Chondrocyte (in vitro differentiated cells): ENCODE measurements at regions not wholly inside any gene's neighbourhood (a gene's known extent, or its start where the extent isn't known, plus 50 kb on each side); places are given as distances from the start of the nearest gene placed in this dataset.
"Not testable (repeated sequence)": the region's sequence is repeated elsewhere in the genome, so short reads cannot be mapped to it uniquely, and the experiment has no call there.

Experiments used
- DNase-seq: peaks from one replicate; pipeline ENCODE4 v3.0.0; 2021; ENCODE audit warnings: mixed read lengths, low spot score
- H3K27ac Mint-ChIP-seq: one replicate; pipeline ENCODE4 v1.8.0; 2021; ENCODE audit warnings: mild to moderate bottlenecking, moderate library complexity, mixed read lengths; ENCODE audit not compliant: unreplicated experiment
- H3K27me3 Mint-ChIP-seq: 2 replicates; pipeline ENCODE4 v1.8.0; 2021; ENCODE audit warnings: low read depth, mixed read lengths
- H3K36me3 Mint-ChIP-seq: 2 replicates; pipeline ENCODE4 v1.8.0; 2021; ENCODE audit warnings: low read depth, mixed read lengths
- H3K4me1 Mint-ChIP-seq: 2 replicates; pipeline ENCODE4 v1.8.0; 2021; ENCODE audit warnings: low read depth, mild to moderate bottlenecking, mixed read lengths
- H3K4me3 Mint-ChIP-seq: one replicate; pipeline ENCODE4 v1.8.0; 2021; ENCODE audit warnings: mild to moderate bottlenecking, moderate library complexity, mixed read lengths; ENCODE audit not compliant: unreplicated experiment
- H3K9me3 Mint-ChIP-seq: 2 replicates; pipeline ENCODE4 v1.8.0; 2021; ENCODE audit warnings: low read depth, mixed read lengths
- CTCF ChIP-seq: fragments of 200-600 bp; sonication (generic); IDR thresholded peaks from 2 replicates; pipeline ENCODE4 v1.5.0; 2021; ENCODE audit warnings: antibody characterized with exemption, mild to moderate bottlenecking, moderate library complexity

GRCh38 chr7:119896386-119896785 lies 376.6 kb upstream of the KCND2 start:
- Mint-ChIP-seq H3K36me3 (peaks cover 3% of the 10 kb centered on the region), H3K27ac (no peak overlapping the region), H3K4me3 (no peak overlapping the region), H3K27me3 (no peaks in the 10 kb centered on the region), H3K4me1 (peaks cover 6% of the 10 kb centered on the region), H3K9me3 (peaks cover 15% of the 10 kb centered on the region)
- TF ChIP-seq CTCF, result no peak
- no peak for DNase-seq

- H3K27me3 Mint-ChIP-seq, result no peaks in the 10 kb centered on the region
- peaks cover 3% of the 10 kb centered on the region for H3K36me3 Mint-ChIP-seq
- H3K27ac Mint-ChIP-seq, result no peak overlapping the region
- H3K4me3 Mint-ChIP-seq, result no peak overlapping the region
- peaks cover 7% of the 10 kb centered on the region for H3K4me1 Mint-ChIP-seq
- no peak for TF ChIP-seq CTCF
- H3K9me3 Mint-ChIP-seq, result peaks cover 15% of the 10 kb centered on the region
- DNase-seq, result no peak
These were observed 371.8 kb upstream of the KCND2 start for GRCh38 chr7:119900996-119901672.

DNA sequence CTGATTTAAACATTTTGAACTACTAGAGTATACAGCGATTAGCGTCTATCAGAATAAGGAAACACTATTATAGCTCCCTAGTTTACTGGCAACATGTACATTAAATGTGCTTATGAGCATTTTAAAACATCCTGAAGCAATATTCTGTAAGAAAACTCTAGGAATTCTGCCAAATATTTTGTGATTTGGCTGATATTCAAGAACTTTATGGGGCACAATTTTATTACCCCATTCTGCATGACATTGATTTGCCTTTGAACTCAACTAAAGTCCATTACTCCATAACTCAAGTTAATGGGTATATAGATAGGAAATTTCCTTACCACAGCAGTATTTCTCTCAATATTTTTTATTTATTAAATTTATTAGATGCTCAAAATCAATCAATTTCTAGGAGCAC lies 369.9 kb upstream of the KCND2 start:
- H3K4me3 Mint-ChIP-seq, result no peak overlapping the region

DNA sequence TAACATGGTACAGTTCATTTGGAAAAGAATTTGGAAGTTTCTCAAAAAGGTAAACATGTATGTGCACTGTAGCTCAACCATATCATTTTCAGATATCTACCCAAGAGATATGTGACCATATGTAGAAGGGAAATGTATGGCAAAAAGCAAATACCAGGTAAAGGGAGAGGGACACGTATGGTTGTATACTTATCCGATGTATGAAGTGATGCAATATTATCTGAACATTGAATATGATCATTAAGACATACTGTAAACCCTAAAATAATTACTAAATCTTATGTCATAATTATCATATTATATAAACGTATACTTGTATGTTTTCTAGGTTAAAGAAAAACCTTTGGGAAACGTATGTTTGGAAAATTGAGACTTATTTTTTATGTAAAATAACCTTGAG lies 367.5 kb upstream of the KCND2 start:
- Mint-ChIP-seq H3K27ac (no peak overlapping the region), H3K4me3 (no peak overlapping the region), H3K4me1 (peaks cover 7% of the 10 kb centered on the region), H3K36me3 (no peaks in the 10 kb centered on the region), H3K27me3 (no peaks in the 10 kb centered on the region), H3K9me3 (peaks cover 3% of the 10 kb centered on the region)
- DNase-seq, result no peak
- no peak for TF ChIP-seq CTCF

More for the DNA sequence above, 369.9 kb upstream of the KCND2 start:
- TF ChIP-seq CTCF, result no peak
- Mint-ChIP-seq H3K27ac (no peak overlapping the region), H3K36me3 (peaks cover under 1% of the 10 kb centered on the region), H3K9me3 (peaks cover 4% of the 10 kb centered on the region), H3K27me3 (no peaks in the 10 kb centered on the region), H3K4me1 (peaks cover 7% of the 10 kb centered on the region)
- no peak for DNase-seq

DNA sequence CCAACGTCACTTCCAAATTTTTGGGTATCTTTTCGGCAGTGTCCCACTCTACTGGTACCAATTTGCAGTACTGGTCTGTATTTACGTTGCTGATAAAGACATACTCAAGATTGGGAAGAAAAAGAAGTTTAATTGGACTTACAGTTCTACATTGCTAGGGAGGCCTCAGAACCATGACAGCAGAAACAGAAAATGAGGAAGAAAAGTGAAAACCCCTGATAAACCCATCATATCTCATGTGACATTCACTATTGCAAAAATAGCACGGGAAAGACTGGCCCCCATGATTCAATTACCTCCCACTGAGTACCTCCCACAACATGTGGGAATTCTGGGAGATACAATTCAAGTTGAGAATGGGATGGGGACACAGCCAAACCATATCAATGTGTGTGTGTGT lies 364.0 kb upstream of the KCND2 start:
- no peak for TF ChIP-seq CTCF
- Mint-ChIP-seq H3K36me3 (no peaks in the 10 kb centered on the region), H3K27me3 (peaks cover 2% of the 10 kb centered on the region), H3K4me3 (no peak overlapping the region), H3K9me3 (peaks cover 8% of the 10 kb centered on the region), H3K27ac (no peak overlapping the region), H3K4me1 (no peaks in the 10 kb centered on the region)
- no peak for DNase-seq

DNA sequence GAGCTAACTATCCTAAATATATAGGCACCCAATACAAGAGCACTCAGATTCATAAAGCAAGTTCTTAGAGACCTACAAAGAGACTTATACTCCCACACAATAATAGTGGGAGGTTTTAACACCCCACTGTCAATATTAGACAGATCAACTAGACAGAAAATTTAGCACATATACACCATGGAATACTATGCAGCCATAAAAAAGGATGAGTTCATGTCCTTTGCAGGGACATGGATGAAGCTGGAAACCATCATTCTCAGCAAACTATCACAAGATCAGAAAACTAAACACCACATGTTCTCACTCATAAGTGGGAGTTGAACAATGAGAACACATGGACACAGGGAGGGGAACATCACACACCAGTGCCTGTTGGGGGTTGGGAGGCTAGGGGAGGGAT lies 358.9 kb upstream of the KCND2 start:
- H3K4me3 Mint-ChIP-seq, DNase-seq, H3K4me1 Mint-ChIP-seq, H3K27ac Mint-ChIP-seq, H3K27me3 Mint-ChIP-seq, H3K36me3 Mint-ChIP-seq: not testable (repeated sequence)
- H3K9me3 Mint-ChIP-seq, result peaks cover 18% of the 10 kb centered on the region
